ENCODE measurements at regions not wholly inside any gene's neighbourhood (a gene's known extent, or its start where the extent isn't known, plus 50 kb on each side); places are given as distances from the start of the nearest gene placed in this dataset.

DNA sequence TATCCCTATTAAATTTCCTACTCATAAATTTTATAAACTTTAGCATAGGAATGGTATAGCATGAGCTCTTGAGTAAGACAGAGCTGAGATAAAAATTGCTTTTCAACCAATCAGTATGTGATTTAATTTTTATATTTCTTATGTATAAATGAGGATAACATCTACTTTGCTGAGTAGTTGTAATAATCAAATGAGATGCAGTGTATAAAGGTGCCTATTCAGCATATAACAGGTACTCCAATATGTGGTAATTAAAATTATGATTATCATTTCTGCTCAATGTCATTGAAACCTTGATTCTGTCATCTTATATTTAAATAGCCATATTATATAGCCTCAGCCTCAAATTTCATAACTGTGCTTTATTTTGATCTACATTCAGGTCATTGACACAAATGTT is 700.4 kb upstream of the SLC8A1 start:
- TF ChIP-seq, protein P1, sequence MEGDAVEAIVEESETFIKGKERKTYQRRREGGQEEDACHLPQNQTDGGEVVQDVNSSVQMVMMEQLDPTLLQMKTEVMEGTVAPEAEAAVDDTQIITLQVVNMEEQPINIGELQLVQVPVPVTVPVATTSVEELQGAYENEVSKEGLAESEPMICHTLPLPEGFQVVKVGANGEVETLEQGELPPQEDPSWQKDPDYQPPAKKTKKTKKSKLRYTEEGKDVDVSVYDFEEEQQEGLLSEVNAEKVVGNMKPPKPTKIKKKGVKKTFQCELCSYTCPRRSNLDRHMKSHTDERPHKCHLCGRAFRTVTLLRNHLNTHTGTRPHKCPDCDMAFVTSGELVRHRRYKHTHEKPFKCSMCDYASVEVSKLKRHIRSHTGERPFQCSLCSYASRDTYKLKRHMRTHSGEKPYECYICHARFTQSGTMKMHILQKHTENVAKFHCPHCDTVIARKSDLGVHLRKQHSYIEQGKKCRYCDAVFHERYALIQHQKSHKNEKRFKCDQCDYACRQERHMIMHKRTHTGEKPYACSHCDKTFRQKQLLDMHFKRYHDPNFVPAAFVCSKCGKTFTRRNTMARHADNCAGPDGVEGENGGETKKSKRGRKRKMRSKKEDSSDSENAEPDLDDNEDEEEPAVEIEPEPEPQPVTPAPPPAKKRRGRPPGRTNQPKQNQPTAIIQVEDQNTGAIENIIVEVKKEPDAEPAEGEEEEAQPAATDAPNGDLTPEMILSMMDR (IDR thresholded peaks at IDR 0.05; ENCODE audit: insufficient read depth, low read length), result no peak
- TF ChIP-seq POLR2AphosphoS5 (IDR thresholded peaks at IDR 0.05; ENCODE audit: low read depth), result no peak
- no peak for TF ChIP-seq SPI1 (IDR thresholded peaks at IDR 0.05; ENCODE audit: borderline replicate concordance, low read depth)
- no peak for TF ChIP-seq GABPA (IDR thresholded peaks at IDR 0.05; ENCODE audit: low read depth)
- TF ChIP-seq, protein P2, sequence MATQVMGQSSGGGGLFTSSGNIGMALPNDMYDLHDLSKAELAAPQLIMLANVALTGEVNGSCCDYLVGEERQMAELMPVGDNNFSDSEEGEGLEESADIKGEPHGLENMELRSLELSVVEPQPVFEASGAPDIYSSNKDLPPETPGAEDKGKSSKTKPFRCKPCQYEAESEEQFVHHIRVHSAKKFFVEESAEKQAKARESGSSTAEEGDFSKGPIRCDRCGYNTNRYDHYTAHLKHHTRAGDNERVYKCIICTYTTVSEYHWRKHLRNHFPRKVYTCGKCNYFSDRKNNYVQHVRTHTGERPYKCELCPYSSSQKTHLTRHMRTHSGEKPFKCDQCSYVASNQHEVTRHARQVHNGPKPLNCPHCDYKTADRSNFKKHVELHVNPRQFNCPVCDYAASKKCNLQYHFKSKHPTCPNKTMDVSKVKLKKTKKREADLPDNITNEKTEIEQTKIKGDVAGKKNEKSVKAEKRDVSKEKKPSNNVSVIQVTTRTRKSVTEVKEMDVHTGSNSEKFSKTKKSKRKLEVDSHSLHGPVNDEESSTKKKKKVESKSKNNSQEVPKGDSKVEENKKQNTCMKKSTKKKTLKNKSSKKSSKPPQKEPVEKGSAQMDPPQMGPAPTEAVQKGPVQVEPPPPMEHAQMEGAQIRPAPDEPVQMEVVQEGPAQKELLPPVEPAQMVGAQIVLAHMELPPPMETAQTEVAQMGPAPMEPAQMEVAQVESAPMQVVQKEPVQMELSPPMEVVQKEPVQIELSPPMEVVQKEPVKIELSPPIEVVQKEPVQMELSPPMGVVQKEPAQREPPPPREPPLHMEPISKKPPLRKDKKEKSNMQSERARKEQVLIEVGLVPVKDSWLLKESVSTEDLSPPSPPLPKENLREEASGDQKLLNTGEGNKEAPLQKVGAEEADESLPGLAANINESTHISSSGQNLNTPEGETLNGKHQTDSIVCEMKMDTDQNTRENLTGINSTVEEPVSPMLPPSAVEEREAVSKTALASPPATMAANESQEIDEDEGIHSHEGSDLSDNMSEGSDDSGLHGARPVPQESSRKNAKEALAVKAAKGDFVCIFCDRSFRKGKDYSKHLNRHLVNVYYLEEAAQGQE (IDR thresholded peaks at IDR 0.05; ENCODE audit: insufficient replicate concordance, low read depth), result no peak

Data from HL-60 (cell line).